NT2/D1 (cell line): ENCODE measurements at regions not wholly inside any gene's neighbourhood (a gene's known extent, or its start where the extent isn't known, plus 50 kb on each side); places are given as distances from the start of the nearest gene placed in this dataset.
"Not testable (repeated sequence)": the region's sequence is repeated elsewhere in the genome, so short reads cannot be mapped to it uniquely, and the experiment has no call there.

ENCODE experiments used
- DNase-seq: peaks from one replicate; pipeline ENCODE4 v3.0.0-alpha.2; 2011; ENCODE audit warnings: low read depth, low spot score
- H3K27me3 ChIP-seq: 2 replicates; pipeline ENCODE4 v1.6.0; 2011; ENCODE audit warnings: mild to moderate bottlenecking; ENCODE audit not compliant: insufficient read length, insufficient read depth
- H3K36me3 ChIP-seq: 2 replicates; pipeline ENCODE4 v1.6.1; 2011; ENCODE audit warnings: mild to moderate bottlenecking, low read length, mixed read lengths; ENCODE audit not compliant: insufficient read depth, insufficient read length
- H3K4me1 ChIP-seq: 2 replicates; pipeline ENCODE4 v1.5.1; 2011; ENCODE audit not compliant: insufficient read depth, insufficient read length
- H3K4me3 ChIP-seq: 2 replicates; pipeline ENCODE4 v1.5.1; 2011; ENCODE audit warnings: low read depth; ENCODE audit not compliant: insufficient read length
- H3K9ac ChIP-seq: 2 replicates; pipeline ENCODE4 v1.6.0; 2011; ENCODE audit warnings: low read depth; ENCODE audit not compliant: insufficient read length
- H3K9me3 ChIP-seq: 2 replicates; pipeline ENCODE4 v1.5.1; 2011; ENCODE audit warnings: mild to moderate bottlenecking, low read length; ENCODE audit not compliant: insufficient read depth
- SUZ12 ChIP-seq: IDR thresholded peaks from 2 replicates; pipeline ENCODE4 v1.6.1; 2011; ENCODE audit not compliant: insufficient read length, insufficient read depth; ENCODE audit errors: extremely low read depth
- YY1 ChIP-seq: IDR thresholded peaks from 2 replicates; pipeline ENCODE4 v1.6.1; 2011; ENCODE audit not compliant: insufficient read length, insufficient read depth
- ZNF274 ChIP-seq: IDR thresholded peaks from 2 replicates; pipeline ENCODE4 v1.6.1; 2011; ENCODE audit warnings: mild to moderate bottlenecking, low read depth, low read length

DNA sequence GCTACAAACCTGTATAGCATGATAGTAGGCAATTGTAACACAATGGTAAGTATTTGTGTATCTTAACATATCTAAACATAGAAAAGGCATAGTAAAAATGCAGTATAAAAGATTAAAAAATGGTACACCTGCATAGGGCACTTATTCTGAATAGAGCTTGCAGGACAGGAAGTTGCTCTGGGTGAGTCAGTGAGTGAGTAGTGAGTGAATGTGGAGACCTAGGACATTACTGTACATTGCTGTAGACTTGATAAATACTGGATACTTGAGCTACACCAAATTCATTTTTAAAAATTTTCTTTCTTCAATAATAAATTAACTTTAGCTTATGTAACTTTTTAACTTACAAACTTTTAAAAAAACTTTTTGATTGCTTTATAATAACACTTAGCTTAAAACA lies 68.2 kb upstream of the MAML3 start:
- no peak for TF ChIP-seq ZNF274
- Histone ChIP-seq H3K4me3 (no peak overlapping the region), H3K27me3 (no peaks in the 10 kb centered on the region), H3K4me1 (no peaks in the 10 kb centered on the region), H3K9me3 (no peaks in the 10 kb centered on the region), H3K36me3 (no peaks in the 10 kb centered on the region), H3K9ac (no peak overlapping the region)
- no peak for DNase-seq

DNA sequence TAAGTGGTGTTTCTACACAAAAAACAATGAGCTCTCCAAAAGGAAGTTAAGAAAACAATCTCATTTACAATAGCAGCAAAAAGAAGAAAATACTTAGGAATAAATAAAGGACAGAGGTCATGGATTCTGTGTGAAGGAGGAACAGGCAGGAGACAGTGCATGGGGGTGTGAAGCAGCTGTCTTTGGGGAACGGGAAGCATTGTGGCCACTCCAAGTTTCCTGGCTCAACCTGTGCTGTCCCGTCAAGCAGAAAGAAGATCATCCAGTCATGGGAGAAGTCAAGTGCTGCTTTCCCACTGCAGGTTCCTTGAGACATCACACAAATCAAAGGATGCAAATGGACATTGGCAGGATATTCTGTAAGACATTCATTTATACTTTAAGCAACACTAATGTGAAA lies 66.1 kb upstream of the MAML3 start:
- Histone ChIP-seq H3K4me3 (no peak overlapping the region), H3K27me3 (no peaks in the 10 kb centered on the region), H3K9ac (no peak overlapping the region), H3K36me3 (no peaks in the 10 kb centered on the region), H3K4me1 (no peaks in the 10 kb centered on the region), H3K9me3 (no peaks in the 10 kb centered on the region)
- TF ChIP-seq SUZ12 (no peak), ZNF274 (no peak), YY1 (no peak)
- no peak for DNase-seq

DNA sequence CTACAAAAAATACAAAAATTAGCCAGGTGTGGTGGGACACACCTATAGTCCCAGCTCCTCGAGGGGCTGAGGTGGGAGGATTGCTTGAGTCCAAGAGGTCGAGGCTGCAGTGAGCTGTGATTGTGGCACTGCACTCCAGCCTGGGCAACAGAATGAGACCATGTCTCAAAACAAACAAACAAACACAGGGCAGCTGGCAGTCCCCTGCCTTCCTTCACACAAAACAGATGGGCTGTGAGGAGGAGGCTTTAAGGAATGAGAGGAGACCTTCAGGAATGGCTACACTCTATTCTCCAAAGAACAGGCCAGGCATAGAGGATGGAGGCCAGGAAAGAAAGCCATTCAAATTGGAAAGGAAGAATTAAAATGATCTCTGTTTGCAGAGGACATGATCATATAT lies 65.6 kb upstream of the MAML3 start:
- H3K27me3 ChIP-seq: no peaks in the 10 kb centered on the region
- H3K9me3 ChIP-seq: no peaks in the 10 kb centered on the region
- no peaks in the 10 kb centered on the region for H3K36me3 ChIP-seq
- H3K4me3 ChIP-seq: no peak overlapping the region
- TF ChIP-seq YY1 (no peak), ZNF274 (no peak), SUZ12 (no peak)
- H3K4me1 ChIP-seq: no peaks in the 10 kb centered on the region
- DNase-seq: no peak
- no peak overlapping the region for H3K9ac ChIP-seq

DNA sequence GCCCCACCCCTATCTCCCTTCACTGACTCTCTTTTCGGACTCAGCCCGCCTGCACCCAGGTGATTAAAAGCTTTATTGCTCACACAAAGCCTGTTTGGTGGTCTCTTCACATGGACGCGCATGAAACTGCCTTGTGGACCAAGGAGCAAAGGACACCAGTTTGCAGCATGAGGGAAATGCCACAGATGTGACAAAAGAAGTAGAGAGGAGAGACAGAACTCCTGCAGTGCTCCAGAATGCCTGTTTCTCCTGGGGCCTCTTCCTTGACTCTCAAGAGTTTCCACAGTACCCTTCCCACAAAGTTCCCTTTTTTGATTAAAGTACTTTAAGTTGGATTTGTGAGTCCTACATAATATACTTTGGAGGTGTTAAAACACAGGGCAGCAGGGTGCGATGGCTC lies 65.1 kb upstream of the MAML3 start:
- H3K9me3 ChIP-seq, H3K4me3 ChIP-seq, H3K27me3 ChIP-seq, H3K36me3 ChIP-seq, DNase-seq, H3K9ac ChIP-seq, H3K4me1 ChIP-seq: not testable (repeated sequence)

DNA sequence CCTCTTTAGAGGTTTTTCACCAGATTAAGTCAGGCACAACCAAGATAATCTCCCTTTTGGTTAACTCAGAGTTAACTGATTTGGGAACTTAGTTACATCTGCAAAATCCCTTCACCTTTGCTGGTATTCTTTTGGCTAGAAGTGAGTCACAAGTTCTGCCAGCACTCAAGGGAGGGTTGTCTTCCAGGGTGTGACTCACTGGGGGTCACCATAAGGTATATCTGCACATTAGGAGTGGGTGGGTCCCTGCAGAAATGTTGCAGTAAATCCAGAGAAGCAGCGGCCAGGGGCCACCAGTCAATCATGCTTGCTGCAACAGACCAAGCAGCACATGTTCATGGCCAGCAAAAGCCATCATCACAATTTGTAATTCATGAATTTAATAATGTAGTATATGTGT lies 59.8 kb upstream of the MAML3 start:
- Histone ChIP-seq H3K9ac (no peak overlapping the region), H3K9me3 (no peaks in the 10 kb centered on the region), H3K4me1 (no peaks in the 10 kb centered on the region), H3K4me3 (no peak overlapping the region), H3K36me3 (no peaks in the 10 kb centered on the region), H3K27me3 (no peaks in the 10 kb centered on the region)
- no peak for TF ChIP-seq SUZ12
- TF ChIP-seq ZNF274: no peak
- TF ChIP-seq YY1: no peak
- no peak for DNase-seq

DNA sequence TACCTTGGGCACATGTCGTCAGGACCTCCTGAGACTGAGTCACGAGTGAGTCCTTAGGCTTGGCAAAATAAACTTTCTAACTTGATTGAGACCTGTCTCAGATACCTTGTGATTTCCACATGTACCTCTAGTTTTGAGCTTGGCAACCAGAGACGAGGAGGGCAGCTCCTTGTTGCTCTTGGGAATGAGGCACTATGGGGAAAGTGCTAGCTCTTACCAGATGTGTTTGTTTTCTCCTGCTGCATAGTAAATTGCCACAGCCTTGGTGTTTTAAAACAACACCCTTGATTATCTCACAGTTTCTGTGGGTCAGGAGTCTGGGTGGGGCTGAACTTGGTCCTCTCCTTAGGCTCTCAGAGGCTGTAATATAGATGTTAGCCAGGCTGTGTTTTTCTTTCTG lies 59.1 kb upstream of the MAML3 start:
- no peak for DNase-seq
- Histone ChIP-seq H3K4me3 (no peak overlapping the region), H3K27me3 (no peaks in the 10 kb centered on the region), H3K9me3 (no peaks in the 10 kb centered on the region), H3K4me1 (no peaks in the 10 kb centered on the region), H3K36me3 (no peaks in the 10 kb centered on the region), H3K9ac (no peak overlapping the region)
- no peak for TF ChIP-seq YY1
- no peak for TF ChIP-seq SUZ12
- no peak for TF ChIP-seq ZNF274

DNA sequence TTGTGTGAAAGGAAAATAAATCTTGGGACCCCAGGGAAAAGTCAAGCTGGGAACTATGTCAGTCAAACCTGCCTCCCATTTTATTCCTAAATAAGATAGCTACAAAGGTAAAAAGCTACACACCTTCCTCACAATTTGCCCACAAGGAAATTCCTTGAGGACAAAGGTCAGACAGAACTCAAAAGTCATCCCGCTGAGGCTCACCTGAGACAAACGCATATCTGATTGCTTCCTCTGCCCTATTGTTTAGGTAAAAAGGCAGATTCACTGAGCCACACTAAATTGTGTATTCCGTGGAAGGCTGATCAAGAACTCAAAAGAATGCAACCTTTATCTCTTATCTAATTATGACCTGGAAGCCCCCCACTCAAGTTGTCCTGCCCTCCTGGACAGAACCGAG lies 58.7 kb upstream of the MAML3 start:
- H3K4me1 ChIP-seq: no peaks in the 10 kb centered on the region
- H3K36me3 ChIP-seq: no peaks in the 10 kb centered on the region
- no peaks in the 10 kb centered on the region for H3K27me3 ChIP-seq
- TF ChIP-seq YY1 (no peak), SUZ12 (no peak), ZNF274 (no peak)
- H3K9me3 ChIP-seq: no peaks in the 10 kb centered on the region
- no peak overlapping the region for H3K4me3 ChIP-seq
- H3K9ac ChIP-seq: no peak overlapping the region
- no peak for DNase-seq

DNA sequence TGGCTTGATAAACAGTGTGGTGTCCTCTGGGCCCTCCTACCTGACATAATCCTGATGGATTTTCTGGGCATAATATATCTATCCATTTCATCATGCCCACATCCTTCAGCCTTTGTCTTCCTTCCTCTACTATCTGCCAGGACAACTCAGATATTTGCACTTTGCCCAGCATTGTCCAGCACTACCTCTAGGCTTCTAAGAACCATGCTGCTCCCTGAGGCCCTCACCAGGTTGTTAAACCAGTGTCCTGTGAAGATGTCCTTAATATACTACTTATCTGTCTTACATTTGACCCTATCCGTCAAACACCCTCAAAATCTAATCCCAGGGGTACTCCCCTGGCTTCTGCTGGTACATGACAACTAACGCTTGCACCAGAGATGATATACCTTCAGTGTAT lies 58.2 kb upstream of the MAML3 start:
- no peaks in the 10 kb centered on the region for H3K4me1 ChIP-seq
- H3K9ac ChIP-seq: no peak overlapping the region
- no peak for TF ChIP-seq SUZ12
- TF ChIP-seq YY1: no peak
- no peak for TF ChIP-seq ZNF274
- no peak for DNase-seq
- H3K36me3 ChIP-seq: no peaks in the 10 kb centered on the region
- no peaks in the 10 kb centered on the region for H3K9me3 ChIP-seq
- H3K27me3 ChIP-seq: no peaks in the 10 kb centered on the region
- no peak overlapping the region for H3K4me3 ChIP-seq

DNA sequence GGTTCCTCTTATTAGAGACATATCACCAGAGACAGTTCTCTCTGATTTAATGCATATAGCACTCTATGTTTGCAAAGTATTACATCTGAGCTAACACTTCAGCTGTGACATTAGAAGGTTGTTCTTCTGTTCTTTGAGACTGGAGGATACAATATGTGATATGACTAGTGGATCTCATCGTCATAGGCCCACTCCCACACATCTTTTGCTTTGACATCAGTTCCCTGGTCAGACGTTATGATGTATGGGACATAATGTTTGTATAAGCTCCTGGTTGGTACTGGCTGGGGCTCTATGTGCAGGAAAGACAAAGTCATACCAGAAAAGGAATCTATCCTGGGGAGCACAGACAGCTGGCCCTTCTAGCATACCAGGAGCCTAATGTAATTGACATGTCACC lies 57.7 kb upstream of the MAML3 start:
- Histone ChIP-seq H3K9me3 (no peaks in the 10 kb centered on the region), H3K36me3 (no peaks in the 10 kb centered on the region), H3K4me3 (no peak overlapping the region), H3K27me3 (no peaks in the 10 kb centered on the region), H3K9ac (no peak overlapping the region), H3K4me1 (no peaks in the 10 kb centered on the region)
- TF ChIP-seq ZNF274: no peak
- no peak for TF ChIP-seq YY1
- no peak for TF ChIP-seq SUZ12
- no peak for DNase-seq
